AG09319 (cell line): ENCODE measurements at regions not wholly inside any gene's neighbourhood (a gene's known extent, or its start where the extent isn't known, plus 50 kb on each side); places are given as distances from the start of the nearest gene placed in this dataset.

Experiments
- DNase-seq: peaks from one replicate; pipeline ENCODE4 v3.0.0-alpha.2; 2010; ENCODE audit warnings: low read depth; ENCODE audit errors: extremely low read depth
- CTCF ChIP-seq: IDR thresholded peaks from 2 replicates; pipeline ENCODE4 v1.5.1; 2011; ENCODE audit warnings: low read depth, mild to moderate bottlenecking, inconsistent platforms, low read length, moderate library complexity

- TF ChIP-seq CTCF = no peak
- no peak for DNase-seq
Measured at GRCh38 chr19:31073485-31074198, 275.6 kb downstream of the TSHZ3 start.

DNA sequence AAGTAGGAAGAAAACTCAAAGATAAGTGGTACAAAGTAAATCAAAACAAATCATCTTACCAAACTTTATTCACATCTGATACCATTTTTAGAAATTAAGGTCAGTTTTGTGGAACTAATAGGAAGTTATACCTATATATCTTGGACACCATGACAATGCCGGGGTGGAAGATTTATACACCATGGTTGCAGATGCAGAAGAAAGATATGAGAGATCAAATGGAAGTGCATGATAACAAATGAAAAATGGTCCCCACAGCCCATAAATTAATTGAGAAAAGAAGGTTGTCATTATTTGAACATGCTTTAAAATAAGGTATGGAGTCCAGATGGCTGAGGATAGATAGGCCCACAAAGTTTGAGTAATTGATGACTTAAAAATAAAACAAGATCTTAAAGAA is 276.8 kb downstream of the TSHZ3 start:
- TF ChIP-seq CTCF = no peak
- DNase-seq = no peak

DNA sequence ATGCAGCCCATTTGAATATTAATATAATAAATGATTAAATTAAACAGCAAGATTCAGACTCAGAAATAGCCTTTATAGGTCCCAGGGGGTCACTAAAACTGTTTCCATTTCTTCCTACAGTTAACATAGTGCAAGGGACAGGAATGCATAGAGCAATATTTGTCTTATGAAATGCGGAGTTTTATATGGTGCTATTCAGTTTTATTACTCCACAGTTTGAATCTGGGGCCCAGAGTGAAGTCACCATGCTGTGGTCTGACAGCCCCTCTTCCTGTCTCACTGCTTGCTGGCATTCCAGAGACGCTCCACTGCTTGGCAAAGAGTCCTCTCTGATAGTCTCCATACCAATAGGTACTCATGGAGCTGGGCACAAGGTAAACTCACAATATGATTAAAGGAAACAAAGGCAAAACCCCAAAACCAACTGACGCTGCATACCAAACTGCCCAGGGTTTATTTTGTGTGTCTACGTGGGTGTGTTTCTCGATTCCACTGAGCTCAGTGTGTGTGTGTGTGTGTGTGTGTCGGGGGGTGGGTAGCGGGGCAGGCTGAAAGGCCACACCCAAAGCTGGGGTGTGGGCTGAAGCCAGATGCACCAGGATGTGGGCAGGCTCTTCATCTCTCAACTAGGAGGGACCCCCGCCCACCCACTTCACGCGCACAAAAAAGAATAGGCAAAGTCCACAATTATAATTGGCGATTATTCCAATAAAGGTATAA is 277.9 kb downstream of the TSHZ3 start:
- no peak for DNase-seq

DNA sequence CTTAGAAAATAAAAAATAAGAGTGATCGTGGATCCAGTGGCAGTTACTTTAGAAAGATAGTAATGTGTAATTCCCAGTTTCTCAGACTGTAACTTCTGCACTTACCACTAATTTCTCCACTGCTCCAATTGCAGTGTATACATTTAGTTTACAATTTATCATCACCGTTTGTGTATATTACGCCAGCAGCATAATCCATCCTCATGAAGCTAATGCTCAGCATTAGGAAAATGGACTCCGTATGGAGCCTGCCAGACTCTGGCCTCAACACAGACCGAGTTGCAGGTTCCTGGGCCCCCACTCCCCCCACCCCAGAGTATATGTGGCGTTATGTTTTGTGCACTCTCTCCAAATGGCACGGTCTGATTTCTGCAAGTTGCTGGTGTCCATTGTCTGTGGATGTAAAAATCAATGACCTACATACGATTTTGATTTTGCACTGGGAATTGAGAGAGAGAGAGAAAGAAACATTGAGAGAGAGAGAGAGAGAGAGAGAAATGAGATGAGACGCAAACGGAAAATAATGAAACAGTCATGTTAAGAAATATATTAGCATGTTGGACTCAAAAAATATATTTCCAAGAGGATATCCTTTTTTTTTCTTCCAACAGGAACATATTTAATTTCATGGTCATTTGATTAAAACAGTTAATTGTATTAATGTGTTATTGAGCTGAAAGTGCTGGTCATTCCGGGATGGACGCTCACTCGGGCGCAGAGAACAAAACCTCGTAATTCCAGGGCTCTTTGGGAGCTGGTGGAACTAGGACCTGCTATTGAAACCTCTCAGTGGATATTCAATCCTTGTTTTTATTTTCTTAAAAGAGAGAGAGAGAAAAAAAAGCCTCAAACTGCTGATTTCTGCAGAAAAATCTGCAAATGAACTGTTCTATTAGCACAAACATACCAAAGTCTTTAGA is 278.8 kb downstream of the TSHZ3 start:
- DNase-seq = no peak
- no peak for TF ChIP-seq CTCF

More for the DNA sequence above, 277.9 kb downstream of the TSHZ3 start:
- TF ChIP-seq CTCF = no peak

GRCh38 chr19:31068268-31068667 is 281.0 kb downstream of the TSHZ3 start:
- TF ChIP-seq CTCF = no peak
- no peak for DNase-seq

DNA sequence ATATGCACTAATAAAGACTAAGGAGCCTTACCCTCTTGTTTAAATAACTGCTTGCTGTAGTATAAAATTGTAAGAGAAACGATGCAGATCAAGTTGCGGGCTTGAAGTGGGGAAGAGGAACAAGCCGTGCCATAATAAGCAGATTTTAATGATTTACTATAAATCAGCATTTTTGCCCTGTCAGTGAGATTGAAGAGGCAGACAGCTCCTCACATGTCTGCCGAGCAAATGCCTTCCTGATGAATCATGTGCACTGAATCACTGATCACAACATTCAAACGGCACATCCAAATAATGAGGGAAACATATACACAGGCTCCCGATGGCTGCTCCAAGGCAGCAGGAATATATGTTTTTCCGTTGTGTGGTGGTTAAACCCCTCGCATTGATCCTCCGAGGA is 282.9 kb downstream of the TSHZ3 start:
- no peak for DNase-seq
- TF ChIP-seq CTCF = no peak
